ENCODE measurements at regions not wholly inside any gene's neighbourhood (a gene's known extent, or its start where the extent isn't known, plus 50 kb on each side); places are given as distances from the start of the nearest gene placed in this dataset.
"Not testable (repeated sequence)": the region's sequence is repeated elsewhere in the genome, so short reads cannot be mapped to it uniquely, and the experiment has no call there.

DNA sequence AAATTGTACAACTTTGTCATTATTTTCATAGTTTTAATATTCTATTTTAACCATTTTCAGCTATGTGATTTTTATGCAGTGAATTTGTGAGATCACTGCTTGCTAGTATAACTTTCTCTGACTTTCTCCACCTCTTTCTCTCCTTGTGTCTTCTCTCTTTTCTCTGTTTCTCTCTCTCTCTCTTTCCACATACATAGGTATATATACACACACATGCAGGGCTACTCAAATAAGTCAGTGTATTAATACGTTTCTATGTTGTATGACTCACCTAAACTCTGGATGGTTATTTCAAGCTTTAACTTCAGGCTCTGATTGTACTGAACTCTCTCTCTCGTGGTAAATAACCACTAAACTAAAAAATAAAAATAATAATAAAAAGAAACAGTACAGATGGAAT lies 1389.3 kb upstream of the ALCAM start:
- DNase-seq: no peak

- no peak for DNase-seq
Observed at GRCh38 chr3:103991461-103992115, 1375.1 kb upstream of the ALCAM start.

GRCh38 chr3:103992469-103992868 lies 1374.2 kb upstream of the ALCAM start:
- DNase-seq: no peak

GRCh38 chr3:104004956-104005355 lies 1361.8 kb upstream of the ALCAM start:
- no peak for DNase-seq

DNA sequence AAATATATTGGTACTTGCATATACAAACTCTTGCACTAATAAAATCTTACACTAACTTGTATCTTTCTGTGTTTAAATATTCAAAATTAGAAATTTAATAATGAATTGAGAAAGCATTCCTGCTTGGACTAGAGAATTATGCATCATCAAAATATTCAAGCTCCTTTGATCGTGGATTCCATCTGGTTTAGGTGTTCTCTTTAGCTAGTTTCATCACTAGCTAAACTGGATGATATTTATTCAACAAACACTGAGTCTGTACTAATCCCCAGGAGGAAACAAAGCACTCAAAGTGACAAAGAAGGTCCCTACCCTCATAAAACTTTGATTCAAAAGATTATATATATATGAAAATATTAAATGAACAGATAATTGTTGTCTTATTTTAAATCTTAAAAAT lies 1360.9 kb upstream of the ALCAM start:
- DNase-seq: no peak

- DNase-seq: no peak
Observed at GRCh38 chr3:104018541-104018940, 1348.2 kb upstream of the ALCAM start.

DNA sequence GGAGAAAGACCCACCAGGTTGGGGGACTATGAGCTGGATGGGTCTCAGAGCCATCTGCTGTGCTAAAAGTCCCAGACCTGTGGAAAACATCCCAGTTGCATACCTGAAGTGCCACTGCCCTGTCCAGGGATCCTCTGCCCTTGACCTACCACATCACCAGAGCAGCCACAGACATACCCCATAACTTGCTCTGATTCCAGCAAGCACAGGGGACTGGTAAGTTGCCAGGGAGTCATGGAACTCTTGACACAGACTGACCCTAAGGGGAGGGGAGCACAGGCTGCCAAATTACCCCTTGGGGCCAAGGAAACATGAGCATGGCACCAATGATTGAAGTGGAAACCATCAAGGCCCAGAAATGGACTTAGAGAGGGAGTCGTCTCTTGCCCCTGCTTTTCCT lies 1335.1 kb upstream of the ALCAM start:
- no peak for DNase-seq

DNA sequence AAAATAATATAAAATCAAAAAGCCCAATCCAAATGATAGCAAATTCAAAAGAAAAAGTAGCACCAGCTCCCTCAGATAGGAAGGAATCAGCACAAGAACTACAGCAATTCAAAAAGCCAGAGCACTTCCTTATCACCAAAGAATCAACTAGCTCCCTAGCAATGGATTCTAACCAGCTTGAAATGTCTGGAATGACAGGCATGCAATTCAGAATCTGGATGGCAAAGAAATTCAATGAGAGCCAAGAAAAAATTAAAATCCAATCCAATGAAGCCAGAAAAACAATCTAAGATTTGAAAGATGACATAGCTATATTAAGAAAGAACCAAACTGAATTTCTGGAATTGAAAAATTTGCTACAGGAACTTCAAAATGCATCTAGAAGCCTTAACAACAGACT lies 1334.4 kb upstream of the ALCAM start:
- DNase-seq: no peak

- no peak for DNase-seq
Observed at GRCh38 chr3:104040896-104041295, 1325.8 kb upstream of the ALCAM start.

GRCh38 chr3:104043001-104043543 lies 1323.6 kb upstream of the ALCAM start:
- not testable (repeated sequence) for DNase-seq

DNA sequence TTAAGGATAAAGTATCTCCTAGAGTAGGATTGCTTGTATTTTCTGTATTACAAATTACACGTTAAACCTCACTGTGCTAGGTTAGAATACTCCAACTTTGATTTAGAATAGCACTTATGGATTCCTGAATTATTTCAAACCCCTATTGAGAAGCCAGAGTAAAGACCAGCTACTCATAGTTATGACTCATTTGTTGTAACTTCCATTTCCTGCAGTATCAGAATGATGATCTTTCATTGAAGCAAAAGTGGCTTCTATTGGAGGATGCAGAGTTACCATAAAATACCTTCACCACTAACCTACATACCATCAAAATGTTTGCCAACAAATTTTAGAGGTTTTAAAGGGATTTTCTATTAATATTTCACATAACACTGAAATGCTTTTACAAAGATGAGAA lies 1322.7 kb upstream of the ALCAM start:
- DNase-seq: no peak

GRCh38 chr3:104066658-104067057 lies 1300.1 kb upstream of the ALCAM start:
- DNase-seq: peak in 1 of 3 donors; percentile 17

- peak in 1 of 3 donors; percentile 5 for DNase-seq
Observed at GRCh38 chr3:104069114-104069513, 1297.6 kb upstream of the ALCAM start.

GRCh38 chr3:104070906-104071305 lies 1295.8 kb upstream of the ALCAM start:
- DNase-seq: no peak

DNA sequence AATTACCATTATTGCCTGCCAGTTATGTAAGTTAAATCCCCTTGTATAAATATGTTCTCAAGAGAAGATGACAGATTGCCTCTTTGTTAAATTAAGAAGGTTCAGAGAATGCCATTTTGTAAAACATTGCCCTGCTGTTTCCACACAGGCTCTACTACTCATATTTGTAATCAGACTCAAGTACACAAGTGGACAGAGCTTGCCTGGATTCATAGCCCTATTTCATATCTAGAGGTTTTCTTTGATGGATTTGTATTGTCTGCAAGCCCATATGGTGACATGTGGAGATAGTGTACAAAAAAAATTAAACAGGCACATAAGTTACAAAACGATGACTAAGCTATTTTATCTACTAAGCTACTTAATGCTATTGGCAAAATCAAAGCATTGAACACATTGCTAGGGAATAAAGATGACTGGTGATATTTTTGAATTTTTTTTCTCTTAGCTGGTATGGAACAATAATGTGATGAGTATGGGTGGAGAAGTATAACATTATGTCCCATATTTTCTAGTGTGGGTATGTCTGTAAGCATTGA lies 1286.6 kb upstream of the ALCAM start:
- no peak for DNase-seq

DNA sequence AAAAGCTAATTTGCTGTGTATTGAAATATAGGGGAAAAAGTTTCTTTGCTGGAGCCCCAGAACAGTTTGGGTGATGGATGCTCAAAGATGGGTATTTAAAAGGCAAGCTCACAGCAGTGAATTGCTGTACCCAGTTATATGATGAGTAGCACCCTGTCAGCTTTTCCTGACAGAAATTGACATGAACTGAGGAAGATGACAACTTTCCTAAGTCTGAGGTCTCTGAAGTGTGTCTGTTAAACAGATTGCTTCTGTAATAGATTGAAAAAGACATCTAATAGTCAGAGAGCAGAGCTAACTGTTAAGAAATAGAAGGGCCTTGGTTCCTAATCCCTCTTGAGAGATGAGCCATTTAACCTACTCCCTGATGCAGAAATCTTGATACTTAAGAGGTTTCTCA lies 1278.0 kb upstream of the ALCAM start:
- DNase-seq: no peak

GRCh38 chr3:104089987-104090386 lies 1276.7 kb upstream of the ALCAM start:
- not testable (repeated sequence) for DNase-seq

- no peak for DNase-seq
Observed at GRCh38 chr3:104101736-104102135, 1265.0 kb upstream of the ALCAM start.

DNA sequence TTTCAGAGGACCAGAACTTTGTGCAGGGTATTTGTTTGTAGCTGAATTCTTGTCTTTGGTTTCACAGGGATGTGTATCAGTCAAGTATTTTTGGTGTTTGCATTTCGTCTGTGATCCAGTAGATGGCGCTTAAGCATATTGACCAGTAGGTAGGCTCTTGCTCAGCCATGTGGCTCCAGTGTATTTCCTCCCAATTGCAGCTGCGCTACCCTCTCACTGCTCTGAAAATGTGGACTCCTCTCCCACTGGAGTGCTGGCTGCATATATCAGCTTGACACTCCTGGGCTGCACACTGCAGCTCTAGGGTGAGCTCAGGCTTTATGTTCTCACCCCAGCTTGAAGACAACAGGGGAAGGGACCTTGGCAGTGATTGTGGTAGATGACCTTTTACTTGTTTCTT lies 1264.3 kb upstream of the ALCAM start:
- DNase-seq: peak; percentile 25 to 53 (median 27)

DNA sequence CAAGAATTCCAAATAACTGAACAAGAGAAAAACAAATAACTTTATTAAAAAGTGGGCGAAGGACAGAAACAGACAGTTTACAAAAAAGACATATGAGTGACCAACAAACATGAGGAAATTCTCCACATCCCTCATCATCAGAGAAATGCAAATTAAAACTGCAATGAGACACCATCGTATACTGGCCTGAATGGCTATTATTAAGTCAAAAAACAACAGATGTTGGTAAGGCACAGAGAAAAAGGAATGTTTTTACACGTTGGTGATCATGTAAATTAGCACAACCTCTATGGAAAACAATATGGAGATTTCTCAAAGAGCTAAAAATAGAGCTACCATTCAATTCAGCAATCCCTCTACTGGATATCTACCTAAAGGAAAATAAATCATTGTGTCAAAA lies 1260.4 kb upstream of the ALCAM start:
- no peak for DNase-seq

- no peak for DNase-seq
Observed at GRCh38 chr3:104108522-104108921, 1258.2 kb upstream of the ALCAM start.

- no peak for DNase-seq
Observed at GRCh38 chr3:104126463-104126862, 1240.2 kb upstream of the ALCAM start.

- no peak for DNase-seq
Observed at GRCh38 chr3:104126864-104127553, 1239.7 kb upstream of the ALCAM start.
